Suprapubic skin (tissue), 4 donors: ENCODE measurements at regions not wholly inside any gene's neighbourhood (a gene's known extent, or its start where the extent isn't known, plus 50 kb on each side); places are given as distances from the start of the nearest gene placed in this dataset.

Experiments
- DNase-seq, 2 donors: peaks; one replicate each; pipeline ENCODE4 v3.0.0-alpha.2; 2019; ENCODE audit warnings: low spot score in 2 of 2
- H3K27ac ChIP-seq: fragments of 200-600 bp; sonication (generic); one replicate; pipeline ENCODE4 v1.5.1; 2019
- H3K27me3 ChIP-seq: fragments of 200-600 bp; sonication (generic); one replicate; pipeline ENCODE4 v1.5.1; 2019
- H3K36me3 ChIP-seq: fragments of 200-600 bp; sonication (generic); one replicate; pipeline ENCODE4 v1.5.1; 2019
- H3K4me1 ChIP-seq: fragments of 200-600 bp; sonication (generic); one replicate; pipeline ENCODE4 v1.5.1; 2019
- H3K4me3 ChIP-seq: fragments of 200-600 bp; sonication (generic); one replicate; pipeline ENCODE4 v1.5.1; 2019; ENCODE audit warnings: mild to moderate bottlenecking
- H3K9me3 ChIP-seq: fragments of 200-600 bp; sonication (generic); one replicate; pipeline ENCODE4 v1.5.1; 2019
- CTCF ChIP-seq, 2 donors: fragments of 200-600 bp in 1 of 2; fragments of 450-650 bp in 1 of 2; sonication (generic) in 1 of 2; IDR thresholded peaks; one replicate each; pipeline ENCODE4 v1.5.1; 2016 to 2019; ENCODE audit warnings: antibody characterized with exemption in 2 of 2, mild to moderate bottlenecking in 1 of 2, moderate library complexity in 1 of 2
- EP300 ChIP-seq: sonication (generic); formaldehyde crosslinking; IDR thresholded peaks from one replicate; pipeline ENCODE4 v1.6.1; 2017; ENCODE audit warnings: antibody characterized with exemption
- POLR2A ChIP-seq, 2 donors: fragments of 450-650 bp; IDR thresholded peaks; one replicate each; pipeline ENCODE4 v1.6.1; 2017; ENCODE audit warnings: antibody characterized with exemption in 2 of 2, mild to moderate bottlenecking in 2 of 2, moderate library complexity in 2 of 2
- POLR2AphosphoS5 ChIP-seq, 3 donors: sonication (generic); formaldehyde crosslinking; IDR thresholded peaks; one replicate each; pipeline ENCODE4 v1.6.1; 2017; ENCODE audit warnings: antibody characterized with exemption in 3 of 3
- WGBS: methylation state at CpG from one replicate; pipeline ENCODE4 v1.1.5; 2018; 5-methylcytosine and 5-hydroxymethylcytosine counted together

- Histone ChIP-seq H3K27me3 (no peaks in the 10 kb centered on the region), H3K4me3 (no peak overlapping the region), H3K9me3 (no peaks in the 10 kb centered on the region), H3K4me1 (no peaks in the 10 kb centered on the region), H3K36me3 (no peaks in the 10 kb centered on the region), H3K27ac (no peak overlapping the region)
- WGBS: 88% methylated on average over 1 of the region's 1 CpG
- no peak for DNase-seq
- no peak for TF ChIP-seq POLR2A (IDR thresholded peaks at IDR 0.05)
- TF ChIP-seq POLR2AphosphoS5 (IDR thresholded peaks at IDR 0.05): no peak
- no peak for TF ChIP-seq EP300
- no peak for TF ChIP-seq CTCF (IDR thresholded peaks at IDR 0.05)
Observed at GRCh38 chrX:127490000-127490399, 562.2 kb downstream of the ACTRT1 start.

GRCh38 chrX:127466211-127466610 lies 586.0 kb downstream of the ACTRT1 start:
- TF ChIP-seq CTCF (IDR thresholded peaks at IDR 0.05) (no peak), POLR2A (IDR thresholded peaks at IDR 0.05) (no peak), POLR2AphosphoS5 (IDR thresholded peaks at IDR 0.05) (no peak), EP300 (no peak)
- Histone ChIP-seq H3K27me3 (no peaks in the 10 kb centered on the region), H3K36me3 (no peaks in the 10 kb centered on the region), H3K4me3 (no peak overlapping the region), H3K9me3 (no peaks in the 10 kb centered on the region), H3K27ac (no peak overlapping the region), H3K4me1 (no peaks in the 10 kb centered on the region)
- no peak for DNase-seq

- no peaks in the 10 kb centered on the region for H3K9me3 ChIP-seq
- no peak for DNase-seq
- no peaks in the 10 kb centered on the region for H3K27me3 ChIP-seq
- no peak overlapping the region for H3K27ac ChIP-seq
- no peaks in the 10 kb centered on the region for H3K4me1 ChIP-seq
- TF ChIP-seq CTCF (IDR thresholded peaks at IDR 0.05) (no peak), POLR2AphosphoS5 (IDR thresholded peaks at IDR 0.05) (no peak), EP300 (no peak), POLR2A (IDR thresholded peaks at IDR 0.05) (no peak)
- WGBS: 48% methylated on average over 4 of the region's 4 CpGs
- H3K4me3 ChIP-seq: no peak overlapping the region
- no peaks in the 10 kb centered on the region for H3K36me3 ChIP-seq
Observed at GRCh38 chrX:127459790-127460189, 592.4 kb downstream of the ACTRT1 start.

GRCh38 chrX:127457161-127457560 lies 595.0 kb downstream of the ACTRT1 start:
- no peaks in the 10 kb centered on the region for H3K36me3 ChIP-seq
- DNase-seq: no peak
- H3K27me3 ChIP-seq: no peaks in the 10 kb centered on the region
- H3K9me3 ChIP-seq: no peaks in the 10 kb centered on the region
- no peaks in the 10 kb centered on the region for H3K4me1 ChIP-seq
- TF ChIP-seq EP300 (no peak), POLR2AphosphoS5 (IDR thresholded peaks at IDR 0.05) (no peak), CTCF (IDR thresholded peaks at IDR 0.05) (no peak), POLR2A (IDR thresholded peaks at IDR 0.05) (no peak)
- H3K27ac ChIP-seq: no peak overlapping the region
- H3K4me3 ChIP-seq: no peak overlapping the region

- no peak for DNase-seq
- WGBS: 39% methylated on average over 2 of the region's 2 CpGs
- H3K27ac ChIP-seq: no peak overlapping the region
- TF ChIP-seq POLR2A (IDR thresholded peaks at IDR 0.05) (no peak), CTCF (IDR thresholded peaks at IDR 0.05) (no peak), POLR2AphosphoS5 (IDR thresholded peaks at IDR 0.05) (no peak), EP300 (no peak)
- no peaks in the 10 kb centered on the region for H3K36me3 ChIP-seq
- H3K9me3 ChIP-seq: no peaks in the 10 kb centered on the region
- no peak overlapping the region for H3K4me3 ChIP-seq
- no peaks in the 10 kb centered on the region for H3K27me3 ChIP-seq
- H3K4me1 ChIP-seq: no peaks in the 10 kb centered on the region
Observed at GRCh38 chrX:127439676-127440075, 612.5 kb downstream of the ACTRT1 start.
